Osteocyte (in vitro differentiated cells): ENCODE measurements at regions not wholly inside any gene's neighbourhood (a gene's known extent, or its start where the extent isn't known, plus 50 kb on each side); places are given as distances from the start of the nearest gene placed in this dataset.
A peak's percentile ranks its signal among the peaks of the same experiment; 100 is the strongest.

Experiments used
- DNase-seq: peaks from one replicate; pipeline ENCODE4 v3.0.0; 2021; ENCODE audit warnings: mixed read lengths; ENCODE audit not compliant: unreplicated experiment; ENCODE audit errors: extremely low spot score
- H3K27ac Mint-ChIP-seq: one replicate; pipeline ENCODE4 v1.8.0; 2021; ENCODE audit warnings: mild to moderate bottlenecking, mixed read lengths; ENCODE audit not compliant: unreplicated experiment
- H3K27me3 Mint-ChIP-seq: one replicate; pipeline ENCODE4 v1.8.0; 2021; ENCODE audit warnings: mixed read lengths; ENCODE audit not compliant: unreplicated experiment
- H3K36me3 Mint-ChIP-seq: one replicate; pipeline ENCODE4 v1.8.0; 2021; ENCODE audit warnings: mixed read lengths; ENCODE audit not compliant: unreplicated experiment
- H3K4me1 Mint-ChIP-seq: one replicate; pipeline ENCODE4 v1.8.0; 2021; ENCODE audit warnings: mixed read lengths; ENCODE audit not compliant: unreplicated experiment
- H3K4me3 Mint-ChIP-seq: one replicate; pipeline ENCODE4 v1.8.0; 2021; ENCODE audit warnings: mild to moderate bottlenecking, moderate library complexity, mixed read lengths; ENCODE audit not compliant: unreplicated experiment
- H3K9me3 Mint-ChIP-seq: one replicate; pipeline ENCODE4 v1.8.0; 2021; ENCODE audit warnings: mixed read lengths; ENCODE audit not compliant: unreplicated experiment
- TF ChIP-seq, protein P1 (sequence below): fragments of 200-600 bp; sonication (generic); IDR thresholded peaks from 2 replicates; pipeline ENCODE4 v1.5.0; 2021; ENCODE audit warnings: antibody characterized with exemption, mild to moderate bottlenecking, moderate library complexity

DNA sequence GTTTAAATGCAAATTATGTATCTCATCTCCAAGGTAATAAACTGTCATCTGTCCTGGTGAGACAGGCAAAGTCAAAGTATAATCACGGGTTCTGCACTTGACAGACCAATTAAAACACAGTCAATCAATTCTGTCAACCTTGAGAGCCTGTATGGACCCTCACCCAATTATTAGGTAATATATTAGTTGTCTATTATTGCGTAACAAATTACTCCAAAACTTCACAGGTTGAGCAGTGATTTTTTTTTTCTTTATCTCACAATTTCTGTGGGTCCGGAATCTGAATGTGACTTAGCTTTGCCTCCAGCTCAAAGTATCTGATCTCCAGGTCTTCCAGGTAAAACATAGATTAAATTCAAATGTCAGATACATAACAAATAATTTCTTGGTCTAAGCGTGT lies 707.4 kb upstream of the ARGLU1 start:
- Mint-ChIP-seq H3K4me3 (no peak overlapping the region), H3K4me1 (peaks cover 25% of the 10 kb centered on the region), H3K36me3 (no peaks in the 10 kb centered on the region), H3K27me3 (no peaks in the 10 kb centered on the region), H3K27ac (no peak overlapping the region), H3K9me3 (no peaks in the 10 kb centered on the region)
- TF ChIP-seq, protein P1, sequence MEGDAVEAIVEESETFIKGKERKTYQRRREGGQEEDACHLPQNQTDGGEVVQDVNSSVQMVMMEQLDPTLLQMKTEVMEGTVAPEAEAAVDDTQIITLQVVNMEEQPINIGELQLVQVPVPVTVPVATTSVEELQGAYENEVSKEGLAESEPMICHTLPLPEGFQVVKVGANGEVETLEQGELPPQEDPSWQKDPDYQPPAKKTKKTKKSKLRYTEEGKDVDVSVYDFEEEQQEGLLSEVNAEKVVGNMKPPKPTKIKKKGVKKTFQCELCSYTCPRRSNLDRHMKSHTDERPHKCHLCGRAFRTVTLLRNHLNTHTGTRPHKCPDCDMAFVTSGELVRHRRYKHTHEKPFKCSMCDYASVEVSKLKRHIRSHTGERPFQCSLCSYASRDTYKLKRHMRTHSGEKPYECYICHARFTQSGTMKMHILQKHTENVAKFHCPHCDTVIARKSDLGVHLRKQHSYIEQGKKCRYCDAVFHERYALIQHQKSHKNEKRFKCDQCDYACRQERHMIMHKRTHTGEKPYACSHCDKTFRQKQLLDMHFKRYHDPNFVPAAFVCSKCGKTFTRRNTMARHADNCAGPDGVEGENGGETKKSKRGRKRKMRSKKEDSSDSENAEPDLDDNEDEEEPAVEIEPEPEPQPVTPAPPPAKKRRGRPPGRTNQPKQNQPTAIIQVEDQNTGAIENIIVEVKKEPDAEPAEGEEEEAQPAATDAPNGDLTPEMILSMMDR = no peak
- DNase-seq = no peak

DNA sequence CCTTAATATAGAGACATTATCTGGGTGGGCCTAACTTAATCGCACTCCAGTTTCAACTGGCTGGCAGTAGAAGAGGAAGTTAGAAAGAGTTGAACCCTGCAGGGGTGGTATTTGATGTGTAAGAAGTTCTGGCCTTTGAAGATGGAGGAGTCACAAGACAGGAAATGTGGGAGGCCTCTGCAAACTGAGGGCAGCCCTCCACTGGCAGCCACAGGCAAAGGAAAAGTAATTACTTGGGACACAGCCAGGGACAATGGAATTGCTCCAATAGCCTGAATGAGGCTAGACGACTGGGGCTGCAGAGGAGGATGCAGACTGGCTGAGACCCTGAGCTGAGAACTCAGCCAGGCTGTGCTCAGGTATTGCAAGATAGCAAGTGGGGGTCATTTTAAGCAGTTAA lies 703.3 kb upstream of the ARGLU1 start:
- H3K27ac Mint-ChIP-seq = peak overlapping the region; percentile 65
- H3K4me1 Mint-ChIP-seq = peaks cover 13% of the 10 kb centered on the region
- TF ChIP-seq, protein P1 = no peak

DNA sequence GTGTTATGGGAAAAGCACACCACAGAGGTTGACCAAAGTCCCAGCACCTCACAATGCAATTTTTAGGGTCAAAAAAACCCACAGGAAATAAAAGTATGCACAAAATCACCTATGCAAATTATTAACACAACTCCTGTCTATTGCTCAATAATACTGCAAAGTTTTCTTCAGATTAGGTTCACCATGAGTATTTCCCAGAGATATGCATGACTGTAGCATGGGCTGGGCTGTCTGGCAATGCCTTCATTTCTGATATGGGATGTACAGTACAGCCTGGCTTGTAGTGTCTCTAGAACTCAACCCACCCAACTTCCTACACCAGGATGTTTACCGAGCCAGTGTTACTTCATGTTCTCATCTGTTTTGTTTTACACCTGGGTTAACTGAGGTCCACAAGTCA lies 698.7 kb upstream of the ARGLU1 start:
- TF ChIP-seq, protein P1 = no peak
- Mint-ChIP-seq H3K27me3 (no peaks in the 10 kb centered on the region), H3K4me3 (no peak overlapping the region), H3K36me3 (no peaks in the 10 kb centered on the region), H3K4me1 (peaks cover 9% of the 10 kb centered on the region), H3K27ac (no peak overlapping the region), H3K9me3 (peaks cover 3% of the 10 kb centered on the region)
- DNase-seq = no peak

More for the DNA sequence above, 703.3 kb upstream of the ARGLU1 start:
- Mint-ChIP-seq H3K4me3 (no peak overlapping the region), H3K9me3 (no peaks in the 10 kb centered on the region), H3K36me3 (no peaks in the 10 kb centered on the region), H3K27me3 (no peaks in the 10 kb centered on the region)
- no peak for DNase-seq

DNA sequence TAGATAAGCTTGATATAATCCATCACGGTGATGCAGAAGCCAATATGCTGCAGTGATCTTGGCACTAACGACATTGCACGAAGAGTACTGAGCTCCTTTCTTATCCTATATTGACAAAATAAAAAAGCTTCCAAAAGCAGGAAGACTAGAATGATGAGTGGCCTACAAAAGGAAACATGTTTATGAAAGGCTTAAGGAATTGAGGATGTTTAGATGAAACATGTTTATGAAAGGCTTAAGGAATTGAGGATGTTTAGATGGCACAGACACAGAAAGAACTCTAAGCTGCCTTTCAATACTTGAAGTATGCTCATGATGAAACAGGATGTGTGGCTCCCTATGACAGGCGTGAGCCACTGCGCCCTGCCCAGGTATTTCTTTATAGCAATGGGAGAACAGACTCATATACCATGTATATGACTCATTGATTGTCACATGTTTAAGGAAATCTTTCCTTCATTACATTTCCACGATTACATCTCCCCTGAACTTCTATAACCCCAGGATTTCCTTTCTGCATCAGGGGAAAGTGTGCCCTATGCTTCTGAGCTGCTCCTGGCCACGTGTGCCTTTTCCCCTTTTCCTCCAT lies 690.8 kb upstream of the ARGLU1 start:
- no peak for DNase-seq
- H3K27ac Mint-ChIP-seq = no peak overlapping the region
- TF ChIP-seq, protein P1 = no peak
- H3K4me3 Mint-ChIP-seq = no peak overlapping the region
- no peaks in the 10 kb centered on the region for H3K9me3 Mint-ChIP-seq
- no peaks in the 10 kb centered on the region for H3K27me3 Mint-ChIP-seq
- H3K36me3 Mint-ChIP-seq = no peaks in the 10 kb centered on the region
- no peaks in the 10 kb centered on the region for H3K4me1 Mint-ChIP-seq

DNA sequence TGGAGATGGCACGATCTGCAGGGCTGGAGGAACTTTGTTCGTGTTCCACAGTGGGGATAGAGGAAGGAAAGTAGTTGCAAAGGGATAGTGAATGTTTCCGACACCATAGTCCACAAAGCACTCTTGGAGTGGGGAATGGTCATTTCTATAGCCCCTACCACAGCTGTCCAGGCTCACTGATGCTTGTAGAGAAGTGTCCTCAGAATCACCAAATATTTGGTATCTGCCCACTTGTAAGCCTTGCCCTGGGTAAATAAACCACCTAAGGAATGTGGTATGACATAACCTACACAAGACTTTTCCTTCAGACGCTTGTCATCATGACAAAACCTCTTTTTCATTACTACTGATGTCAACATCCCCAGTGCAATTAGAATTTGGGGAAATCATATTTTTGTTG lies 686.5 kb upstream of the ARGLU1 start:
- H3K4me1 Mint-ChIP-seq = peaks cover 9% of the 10 kb centered on the region
- no peak for DNase-seq
- no peak overlapping the region for H3K4me3 Mint-ChIP-seq
- H3K27me3 Mint-ChIP-seq = no peaks in the 10 kb centered on the region
- H3K9me3 Mint-ChIP-seq = no peaks in the 10 kb centered on the region
- TF ChIP-seq, protein P1 = no peak
- no peaks in the 10 kb centered on the region for H3K36me3 Mint-ChIP-seq
- no peak overlapping the region for H3K27ac Mint-ChIP-seq
